PC-3 (cell line): ENCODE measurements at regions not wholly inside any gene's neighbourhood (a gene's known extent, or its start where the extent isn't known, plus 50 kb on each side); places are given as distances from the start of the nearest gene placed in this dataset.

Experiments
- ATAC-seq: fragments of 200-7000 bp; cut with Tn5 transposase; 2 replicates; pipeline ENCODE4 v1.9.1; 2020; ENCODE audit warnings: mild to moderate bottlenecking, moderate library complexity
- BruUV-seq: library from RNA; stranded (reverse); fragments of 400-500 nt; replicated peaks from 2 replicates; lab custom pipeline; 2021; lab: Mats Ljungman, UMichigan
- CTCF ChIA-PET: fragments of 300-600 bp; sonication (Branson Sonifier 250); formaldehyde crosslinking; loops from one replicate; lab custom pipeline; 2022; ENCODE audit warnings: antibody characterized with exemption; lab: Charles Lee
- POLR2A ChIA-PET: fragments of 300-600 bp; sonication (Branson Sonifier 250); formaldehyde crosslinking; loops from one replicate; lab custom pipeline; 2022; ENCODE audit warnings: antibody characterized with exemption; ENCODE audit not compliant: unreplicated experiment; lab: Charles Lee
- DNase-seq: peaks from one replicate; pipeline ENCODE4 v3.0.0-alpha.2; 2015
- H2AFZ ChIP-seq: fragments of 300-600 bp; sonication (generic); 2 replicates; pipeline ENCODE4 v1.6.0; 2016; ENCODE audit warnings: antibody characterized with exemption, low read length
- H3F3A ChIP-seq: fragments of 300-600 bp; sonication (generic); one replicate; pipeline ENCODE4 v1.6.0; 2017; ENCODE audit warnings: antibody characterized with exemption, low read length, control low read depth, mild to moderate bottlenecking; ENCODE audit not compliant: unreplicated experiment
- H3K27ac ChIP-seq: fragments of 300-600 bp; sonication (generic); 2 replicates; pipeline ENCODE4 v1.5.1; 2016; ENCODE audit warnings: mild to moderate bottlenecking, low read length
- H3K27me3 ChIP-seq: fragments of 300-600 bp; sonication (generic); 2 replicates; pipeline ENCODE4 v1.6.1; 2016; ENCODE audit warnings: low read length, mixed read lengths
- H3K36me3 ChIP-seq: fragments of 300-600 bp; sonication (generic); 2 replicates; pipeline ENCODE4 v1.6.1; 2016; ENCODE audit warnings: low read depth, mixed run types, low read length, mixed read lengths
- H3K4me1 ChIP-seq: fragments of 300-600 bp; sonication (generic); 2 replicates; pipeline ENCODE4 v1.5.1; 2016; ENCODE audit warnings: low read length; ENCODE audit not compliant: insufficient read depth
- H3K4me2 ChIP-seq: fragments of 300-600 bp; sonication (generic); 2 replicates; pipeline ENCODE4 v1.6.0; 2016; ENCODE audit warnings: low read length
- H3K4me3 ChIP-seq: fragments of 300-600 bp; sonication (generic); 2 replicates; pipeline ENCODE4 v1.5.1; 2016; ENCODE audit warnings: mild to moderate bottlenecking, low read length, mixed read lengths
- H3K79me2 ChIP-seq: fragments of 300-600 bp; sonication (generic); 2 replicates; pipeline ENCODE4 v1.6.1; 2017; ENCODE audit warnings: low read length, mixed read lengths
- H3K9ac ChIP-seq: fragments of 300-600 bp; sonication (generic); 2 replicates; pipeline ENCODE4 v1.6.0; 2016; ENCODE audit warnings: mild to moderate bottlenecking, low read length
- H3K9me2 ChIP-seq: fragments of 300-600 bp; sonication (generic); replicated peaks from 2 replicates; pipeline ENCODE4 v1.6.1; 2016; ENCODE audit warnings: mixed run types, low read length, mixed read lengths
- H3K9me3 ChIP-seq: fragments of 300-600 bp; sonication (generic); 2 replicates; pipeline ENCODE4 v1.6.1; 2016; ENCODE audit warnings: low read length, mixed read lengths
- H4K20me1 ChIP-seq: fragments of 300-600 bp; sonication (generic); 2 replicates; pipeline ENCODE4 v1.6.1; 2016; ENCODE audit warnings: low read length, mixed read lengths
- EZH2 ChIP-seq: fragments of 300-600 bp; sonication (generic); IDR thresholded peaks from one replicate; pipeline ENCODE4 v1.6.1; 2017; ENCODE audit warnings: antibody characterized with exemption, mild to moderate bottlenecking, low read length; ENCODE audit not compliant: unreplicated experiment
- EZH2phosphoT487 ChIP-seq: fragments of 300-600 bp; sonication (generic); IDR thresholded peaks from 2 replicates; pipeline ENCODE4 v1.6.1; 2018; ENCODE audit warnings: mild to moderate bottlenecking, antibody characterized with exemption, low read length, borderline replicate concordance
- intact Hi-C: fragments of 100-400 bp; cut with micrococcal nuclease; formaldehyde crosslinking; loops from 2 replicates; pipeline ENCODE4 v1.9.0; 2023
- TF ChIP-seq, protein P1 (sequence below): fragments of 300-600 bp; sonication (generic); conservative IDR thresholded peaks from 2 replicates; pipeline ENCODE4 v1.5.1; 2017; ENCODE audit warnings: antibody characterized with exemption, low read depth, mild to moderate bottlenecking, low read length

GRCh38 chr3:72116226-72116625 is 331.3 kb upstream of the PROK2 start:
- no peak overlapping the region for H2AFZ ChIP-seq
- no peak overlapping the region for H3K4me2 ChIP-seq
- H3K9me2 ChIP-seq = no peaks in the 10 kb centered on the region
- TF ChIP-seq EZH2 = no peak
- CTCF ChIA-PET = no interaction called here
- intact Hi-C loops = no loop called here
- DNase-seq (no peak), ATAC-seq (no peak)
- no peaks in the 10 kb centered on the region for H3K79me2 ChIP-seq
- no peaks in the 10 kb centered on the region for H4K20me1 ChIP-seq
- H3K4me1 ChIP-seq = no peaks in the 10 kb centered on the region
- no TSS peak for BruUV-seq
- H3K27me3 ChIP-seq = peaks cover 10% of the 10 kb centered on the region; the same call in 1 of the 2 replicates
- H3K9ac ChIP-seq = no peak overlapping the region
- H3K4me3 ChIP-seq = no peak overlapping the region
- no peaks in the 10 kb centered on the region for H3F3A ChIP-seq
- no peaks in the 10 kb centered on the region for H3K36me3 ChIP-seq
- H3K9me3 ChIP-seq = no peaks in the 10 kb centered on the region
- POLR2A ChIA-PET = no interaction called here
- no peak overlapping the region for H3K27ac ChIP-seq

DNA sequence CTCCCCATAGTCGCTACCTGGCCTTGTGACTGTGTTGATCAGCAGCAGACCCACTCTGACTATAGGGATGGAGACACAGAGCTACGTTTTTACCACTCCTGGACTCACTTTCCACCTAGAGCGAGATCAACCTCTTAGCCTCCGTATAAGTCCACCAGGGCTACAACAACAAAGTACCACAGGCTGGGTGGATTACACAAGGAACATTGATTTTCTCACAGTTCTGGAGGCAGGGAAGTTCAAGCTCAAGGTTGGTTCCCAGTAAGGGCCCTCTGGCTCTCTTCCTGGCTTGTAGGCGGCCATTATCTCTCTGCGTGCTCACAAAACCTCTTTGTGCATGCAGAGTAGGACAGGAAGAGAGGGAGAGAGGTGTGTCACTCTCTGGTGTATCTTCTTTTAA is 330.4 kb upstream of the PROK2 start:
- TF ChIP-seq, protein P1, sequence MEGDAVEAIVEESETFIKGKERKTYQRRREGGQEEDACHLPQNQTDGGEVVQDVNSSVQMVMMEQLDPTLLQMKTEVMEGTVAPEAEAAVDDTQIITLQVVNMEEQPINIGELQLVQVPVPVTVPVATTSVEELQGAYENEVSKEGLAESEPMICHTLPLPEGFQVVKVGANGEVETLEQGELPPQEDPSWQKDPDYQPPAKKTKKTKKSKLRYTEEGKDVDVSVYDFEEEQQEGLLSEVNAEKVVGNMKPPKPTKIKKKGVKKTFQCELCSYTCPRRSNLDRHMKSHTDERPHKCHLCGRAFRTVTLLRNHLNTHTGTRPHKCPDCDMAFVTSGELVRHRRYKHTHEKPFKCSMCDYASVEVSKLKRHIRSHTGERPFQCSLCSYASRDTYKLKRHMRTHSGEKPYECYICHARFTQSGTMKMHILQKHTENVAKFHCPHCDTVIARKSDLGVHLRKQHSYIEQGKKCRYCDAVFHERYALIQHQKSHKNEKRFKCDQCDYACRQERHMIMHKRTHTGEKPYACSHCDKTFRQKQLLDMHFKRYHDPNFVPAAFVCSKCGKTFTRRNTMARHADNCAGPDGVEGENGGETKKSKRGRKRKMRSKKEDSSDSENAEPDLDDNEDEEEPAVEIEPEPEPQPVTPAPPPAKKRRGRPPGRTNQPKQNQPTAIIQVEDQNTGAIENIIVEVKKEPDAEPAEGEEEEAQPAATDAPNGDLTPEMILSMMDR = no peak
- TF ChIP-seq EZH2 (no peak), EZH2phosphoT487 (no peak)
- Histone ChIP-seq H3K79me2 (no peaks in the 10 kb centered on the region), H3K36me3 (no peaks in the 10 kb centered on the region), H3K27ac (no peak overlapping the region), H3K4me2 (no peak overlapping the region), H3K4me1 (no peaks in the 10 kb centered on the region), H3K27me3 (peaks cover 15% of the 10 kb centered on the region; the same call in 1 of the 2 replicates), H4K20me1 (no peaks in the 10 kb centered on the region), H3K9ac (no peak overlapping the region), H3F3A (no peaks in the 10 kb centered on the region), H2AFZ (no peak overlapping the region), H3K4me3 (no peak overlapping the region), H3K9me2 (no peaks in the 10 kb centered on the region), H3K9me3 (no peaks in the 10 kb centered on the region)
- BruUV-seq = no TSS peak
- intact Hi-C loops = no loop called here
- no peak for ATAC-seq
- ChIA-PET CTCF (no interaction called here), POLR2A (no interaction called here)
- no peak for DNase-seq

DNA sequence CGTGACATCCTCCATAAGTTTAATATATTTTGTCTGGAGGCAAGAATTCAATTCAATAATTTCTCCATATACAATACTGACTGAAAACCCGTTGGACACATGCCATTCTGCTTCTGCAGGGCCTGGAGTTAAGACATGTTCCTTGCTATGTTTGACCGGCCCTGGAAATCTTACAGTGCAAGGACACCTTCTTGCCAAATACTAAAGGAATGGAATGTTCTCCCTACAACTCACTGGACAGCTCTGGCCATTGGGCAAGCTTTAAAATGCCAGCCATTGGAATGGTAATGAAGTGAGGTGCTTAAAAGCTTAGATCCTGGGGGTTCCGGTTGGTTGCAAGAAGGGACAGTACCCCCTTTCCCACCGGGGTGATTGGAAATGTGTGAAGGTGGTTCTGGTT is 329.8 kb upstream of the PROK2 start:
- H3K4me1 ChIP-seq = no peaks in the 10 kb centered on the region
- no peaks in the 10 kb centered on the region for H4K20me1 ChIP-seq
- H3K27ac ChIP-seq = no peak overlapping the region
- no TSS peak for BruUV-seq
- ATAC-seq (no peak), DNase-seq (no peak)
- POLR2A ChIA-PET = no interaction called here
- H3K9ac ChIP-seq = no peak overlapping the region
- peaks cover 15% of the 10 kb centered on the region; the same call in 1 of the 2 replicates for H3K27me3 ChIP-seq
- no peaks in the 10 kb centered on the region for H3F3A ChIP-seq
- TF ChIP-seq, protein P1 = no peak
- TF ChIP-seq EZH2 = no peak
- no peak for TF ChIP-seq EZH2phosphoT487
- no peak overlapping the region for H3K4me3 ChIP-seq
- no peaks in the 10 kb centered on the region for H3K9me3 ChIP-seq
- no peak overlapping the region for H3K4me2 ChIP-seq
- no peaks in the 10 kb centered on the region for H3K79me2 ChIP-seq
- no peak overlapping the region for H2AFZ ChIP-seq
- no peaks in the 10 kb centered on the region for H3K36me3 ChIP-seq
- no peaks in the 10 kb centered on the region for H3K9me2 ChIP-seq
- intact Hi-C loops = no loop called here
- CTCF ChIA-PET = no interaction called here
